Stomach (tissue), 4 donors: ENCODE measurements at regions not wholly inside any gene's neighbourhood (a gene's known extent, or its start where the extent isn't known, plus 50 kb on each side); places are given as distances from the start of the nearest gene placed in this dataset.

ENCODE experiments used
- CTCF ChIP-seq, 7 experiments: fragments of 450-650 bp in 4 of 7; fragments of 200-600 bp in 3 of 7; sonication (generic) in 3 of 7; IDR thresholded peaks; one replicate each; pipeline ENCODE4 v1.5.1; 2016 to 2019; ENCODE audit warnings: antibody characterized with exemption in 7 of 7, control low read depth in 2 of 7, mild to moderate bottlenecking in 1 of 7
- EP300 ChIP-seq: sonication (generic); formaldehyde crosslinking; IDR thresholded peaks from one replicate; pipeline ENCODE4 v1.6.1; 2017; ENCODE audit warnings: antibody characterized with exemption
- POLR2A ChIP-seq, 4 donors: fragments of 450-650 bp; IDR thresholded peaks; one replicate each; pipeline ENCODE4 v1.6.1; 2016; ENCODE audit warnings: antibody characterized with exemption in 4 of 4, control low read depth in 2 of 4, mild to moderate bottlenecking in 1 of 4, moderate library complexity in 1 of 4
- POLR2AphosphoS5 ChIP-seq, 3 donors: sonication (generic); formaldehyde crosslinking; IDR thresholded peaks; one replicate each; pipeline ENCODE4 v1.6.1; 2016; ENCODE audit warnings: antibody characterized with exemption in 3 of 3

GRCh38 chr15:38810686-38811085 lies 246.1 kb upstream of the RASGRP1 start:
- TF ChIP-seq CTCF (IDR thresholded peaks at IDR 0.05): no peak
- no peak for TF ChIP-seq POLR2AphosphoS5 (IDR thresholded peaks at IDR 0.05)
- no peak for TF ChIP-seq EP300
- no peak for TF ChIP-seq POLR2A (IDR thresholded peaks at IDR 0.05)
